ENCODE measurements at regions not wholly inside any gene's neighbourhood (a gene's known extent, or its start where the extent isn't known, plus 50 kb on each side); places are given as distances from the start of the nearest gene placed in this dataset.

GRCh38 chr6:48564036-48564820 is 453.2 kb upstream of the PTCHD4 start:
- no peak overlapping the region for H3K27ac ChIP-seq (ENCODE audit: low read depth in 1 of 2, low read length in 2 of 2)
- no peak overlapping the region for H3K9ac ChIP-seq (ENCODE audit: low read depth in 1 of 2, low read length in 2 of 2)
- H3K4me1 ChIP-seq (ENCODE audit: control insufficient read depth in 4 of 4, insufficient read depth in 4 of 4, low read length in 3 of 4), result no peaks in the 10 kb centered on the region
- 73% methylated on average over 3 of the region's 3 CpGs for WGBS
- H3K36me3 ChIP-seq (ENCODE audit: control insufficient read depth in 4 of 4, insufficient read depth in 3 of 4, low read depth in 1 of 4, low read length in 3 of 4), result no peaks in the 10 kb centered on the region
- H3K4me3 ChIP-seq (ENCODE audit: low read depth in 1 of 3, low read length in 3 of 3), result no peak overlapping the region
- TF ChIP-seq ATF3 (IDR thresholded peaks at IDR 0.05) (no peak), NR2F2 (IDR thresholded peaks at IDR 0.05) (no peak), CTCF (IDR thresholded peaks at IDR 0.05; ENCODE audit: low read depth, low read length, missing input control) (no peak), GABPA (IDR thresholded peaks at IDR 0.05 in 1 of 2, conservative IDR thresholded peaks at IDR 0.05 in 1 of 2) (no peak), MAX (IDR thresholded peaks at IDR 0.05) (no peak), REST (IDR thresholded peaks at IDR 0.05) (no peak), YY1 (IDR thresholded peaks at IDR 0.05) (no peak), TAF1 (conservative IDR thresholded peaks at IDR 0.05) (no peak), HNF4G (IDR thresholded peaks at IDR 0.05) (no peak), ZBTB33 (IDR thresholded peaks at IDR 0.05) (no peak), RXRA (IDR thresholded peaks at IDR 0.05) (no peak), HNF4A (conservative IDR thresholded peaks at IDR 0.05) (no peak), EGR1 (IDR thresholded peaks at IDR 0.05; ENCODE audit: low read depth in 2 of 2) (no peak), JUND (IDR thresholded peaks at IDR 0.05) (no peak), FOXA1 (IDR thresholded peaks at IDR 0.05) (no peak), FOXA2 (IDR thresholded peaks at IDR 0.05) (no peak)
- no peaks in the 10 kb centered on the region for H3K9me3 ChIP-seq (ENCODE audit: control insufficient read depth in 4 of 4, low read length in 3 of 4)
- H3K27me3 ChIP-seq (ENCODE audit: control insufficient read depth in 4 of 4, insufficient read depth in 4 of 4, low read length in 3 of 4), result no peaks in the 10 kb centered on the region
- DNase-seq (ENCODE audit: low spot score), result no peak

Data from liver (tissue), 8 donors.